Neural cell (in vitro differentiated cells): ENCODE measurements at regions not wholly inside any gene's neighbourhood (a gene's known extent, or its start where the extent isn't known, plus 50 kb on each side); places are given as distances from the start of the nearest gene placed in this dataset.

Experiments used
- CTCF ChIP-seq: fragments of 450-650 bp; IDR thresholded peaks from 2 replicates; pipeline ENCODE4 v1.5.1; 2014; ENCODE audit warnings: antibody characterized with exemption, mild to moderate bottlenecking, moderate library complexity; ENCODE audit not compliant: poor library complexity, severe bottlenecking
- EP300 ChIP-seq: fragments of 450-650 bp; conservative IDR thresholded peaks from 2 replicates; pipeline ENCODE4 v1.6.1; 2014; ENCODE audit warnings: antibody characterized with exemption, mild to moderate bottlenecking, moderate library complexity; ENCODE audit not compliant: poor library complexity, severe bottlenecking
- REST ChIP-seq: IDR thresholded peaks from 2 replicates; pipeline ENCODE4 v1.6.1; 2012; ENCODE audit warnings: borderline replicate concordance
- SMC3 ChIP-seq: fragments of 450-650 bp; conservative IDR thresholded peaks from 2 replicates; pipeline ENCODE4 v1.6.1; 2014; ENCODE audit warnings: antibody characterized with exemption, mild to moderate bottlenecking, moderate library complexity; ENCODE audit not compliant: poor library complexity
- TAF1 ChIP-seq: IDR thresholded peaks from 2 replicates; pipeline ENCODE4 v1.6.1; 2012; ENCODE audit warnings: low read depth

DNA sequence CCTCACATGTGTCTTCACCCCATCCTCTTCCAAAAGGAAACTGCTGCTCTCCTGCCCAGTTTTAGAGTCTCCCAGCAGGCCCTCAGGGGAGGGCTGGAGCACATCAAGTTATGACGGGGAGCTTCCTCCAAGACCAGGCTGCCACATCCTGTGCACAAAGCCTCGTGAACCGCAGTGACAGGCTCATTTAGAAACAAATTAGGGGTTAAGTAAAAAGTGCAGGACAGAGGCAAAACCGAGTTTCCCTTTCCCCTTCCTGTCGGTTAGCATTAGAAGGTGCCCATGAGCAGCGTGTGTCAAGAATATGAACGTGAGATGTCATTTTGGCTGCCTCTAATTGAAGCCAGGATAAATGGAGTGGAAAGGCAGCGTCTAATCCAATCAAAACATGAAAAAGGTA lies 199.7 kb downstream of the ARRDC4 start:
- TF ChIP-seq REST (no peak), CTCF (no peak), SMC3 (no peak), EP300 (no peak), TAF1 (no peak)
